HCT116 (cell line): ENCODE measurements at regions not wholly inside any gene's neighbourhood (a gene's known extent, or its start where the extent isn't known, plus 50 kb on each side); places are given as distances from the start of the nearest gene placed in this dataset.

ENCODE experiments used
- ATAC-seq: fragments of 200-7000 bp; cut with Tn5 transposase; 2 replicates; pipeline ENCODE4 v1.9.1; 2020; ENCODE audit warnings: mild to moderate bottlenecking, moderate library complexity
- BruUV-seq: library from RNA; stranded (reverse); fragments of 400-500 nt; replicated peaks from 2 replicates; lab custom pipeline; 2021; lab: Mats Ljungman, UMichigan
- CTCF ChIA-PET: fragments of 300-600 bp; sonication (Branson Sonifier 250); formaldehyde crosslinking; loops from one replicate; lab custom pipeline; 2021; ENCODE audit warnings: antibody characterized with exemption; lab: Charles Lee
- POLR2A ChIA-PET: fragments of 300-600, 350-600 bp; sonication (Branson Sonifier 250); formaldehyde crosslinking; loops from one replicate; lab custom pipeline; 2021; ENCODE audit warnings: antibody characterized with exemption; lab: Charles Lee
- RAD21 ChIA-PET, 2 experiments: fragments of 300-600 bp; sonication (Branson Sonifier 250); formaldehyde crosslinking; loops; one replicate each; lab custom pipeline; 2023; ENCODE audit warnings: low total read pairs in 2 of 2; ENCODE audit not compliant: uncharacterized antibody in 2 of 2, unreplicated experiment in 2 of 2, low non-redundant PET in 1 of 2; lab: Charles Lee
- DNase-seq: peaks from one replicate; pipeline ENCODE4 v3.0.0-alpha.2; 2010; ENCODE audit warnings: low read depth, low spot score
- H2AFZ ChIP-seq: fragments of 200-600 bp; shearing (Covaris generic), sonication (generic); 2 replicates; pipeline ENCODE4 v1.6.1; 2017; ENCODE audit warnings: low read depth, mixed run types, mixed read lengths, antibody characterized with exemption, low read length; ENCODE audit not compliant: poor library complexity, severe bottlenecking
- H3K27ac ChIP-seq: 2 replicates; pipeline ENCODE4 v1.5.1; 2012; ENCODE audit warnings: low read depth, low read length
- H3K27me3 ChIP-seq: fragments of 200-600 bp; sonication (generic); 2 replicates; pipeline ENCODE4 v1.6.1; 2016; ENCODE audit warnings: mixed run types, low read length, mixed read lengths; ENCODE audit not compliant: insufficient read depth
- H3K36me3 ChIP-seq, 2 experiments: fragments of 200-500 bp in 1 of 2; fragments of 200-600 bp in 1 of 2; sonication (Bioruptor generic) in 1 of 2; sonication (generic) in 1 of 2; 2 replicates each; pipeline versions ENCODE4 v1.5.1 to v1.6.1; 2014 to 2016; ENCODE audit warnings: low read length in 2 of 2, inconsistent platforms in 1 of 2, mixed read lengths in 1 of 2, mixed run types in 1 of 2; ENCODE audit not compliant: insufficient read depth in 2 of 2, control insufficient read depth in 1 of 2
- H3K4me1 ChIP-seq, 2 experiments: fragments of 200-600 bp in 1 of 2; sonication (generic) in 1 of 2; 2 replicates each; pipeline versions ENCODE4 v1.5.1 to v1.6.1; 2012 to 2017; ENCODE audit warnings: low read length in 2 of 2, inconsistent platforms in 1 of 2, mild to moderate bottlenecking in 1 of 2, mixed read lengths in 1 of 2, mixed run types in 1 of 2, moderate library complexity in 1 of 2; ENCODE audit not compliant: insufficient read depth in 2 of 2, control insufficient read depth in 1 of 2
- H3K4me2 ChIP-seq: fragments of 200-600 bp; sonication (generic); 2 replicates; pipeline ENCODE4 v1.6.1; 2017; ENCODE audit warnings: mixed run types, low read length, mixed read lengths
- H3K4me3 ChIP-seq, 2 experiments: fragments of 200-600 bp in 1 of 2; sonication (generic) in 1 of 2; replicated peaks in 1 of 2; 2 replicates each; pipeline ENCODE4 v1.5.1; 2011 to 2016; ENCODE audit warnings: low read length in 2 of 2, control low read depth in 1 of 2, low read depth in 1 of 2, mild to moderate bottlenecking in 1 of 2, mixed read lengths in 1 of 2, mixed run types in 1 of 2
- H3K79me2 ChIP-seq: fragments of 200-600 bp; sonication (generic); 2 replicates; pipeline ENCODE4 v1.6.1; 2017; ENCODE audit warnings: mild to moderate bottlenecking, mixed run types, low read length, moderate library complexity, mixed read lengths; ENCODE audit not compliant: insufficient read depth
- H3K9ac ChIP-seq: fragments of 200-600 bp; sonication (generic); 2 replicates; pipeline ENCODE4 v1.6.1; 2016; ENCODE audit warnings: low read length, mixed read lengths
- H3K9me2 ChIP-seq: fragments of 200-600 bp; sonication (generic), shearing (Covaris generic); 2 replicates; pipeline ENCODE4 v1.6.1; 2017; ENCODE audit warnings: mixed run types, mild to moderate bottlenecking, moderate library complexity; ENCODE audit not compliant: insufficient read depth
- H3K9me3 ChIP-seq, 2 experiments: fragments of 200-500 bp in 1 of 2; fragments of 200-600 bp in 1 of 2; sonication (Bioruptor generic) in 1 of 2; sonication (generic) in 1 of 2; 2 replicates each; pipeline ENCODE4 v1.6.1; 2014 to 2017; ENCODE audit warnings: low read length in 2 of 2, mixed read lengths in 2 of 2, inconsistent platforms in 1 of 2, low read depth in 1 of 2, mild to moderate bottlenecking in 1 of 2, mixed run types in 1 of 2, moderate library complexity in 1 of 2; ENCODE audit not compliant: control insufficient read depth in 1 of 2, insufficient read depth in 1 of 2
- H4K20me1 ChIP-seq: fragments of 200-600 bp; sonication (generic), shearing (Covaris generic); 2 replicates; pipeline ENCODE4 v1.6.1; 2017; ENCODE audit warnings: mixed run types, mild to moderate bottlenecking, moderate library complexity; ENCODE audit not compliant: insufficient read depth
- ATF3 ChIP-seq: IDR thresholded peaks from 2 replicates; pipeline ENCODE4 v1.6.1; 2012
- CEBPB ChIP-seq: IDR thresholded peaks from 2 replicates; pipeline ENCODE4 v1.6.1; 2012; ENCODE audit warnings: low read depth
- EGR1 ChIP-seq: IDR thresholded peaks from 2 replicates; pipeline ENCODE4 v1.6.1; 2012; ENCODE audit warnings: low read depth
- ELF1 ChIP-seq: IDR thresholded peaks from 2 replicates; pipeline ENCODE4 v1.6.1; 2012; ENCODE audit warnings: low read depth, borderline replicate concordance
- EZH2 ChIP-seq: fragments of 200-600 bp; sonication (generic); IDR thresholded peaks from 2 replicates; pipeline ENCODE4 v1.6.1; 2017; ENCODE audit warnings: antibody characterized with exemption, mixed run types
- FOSL1 ChIP-seq: IDR thresholded peaks from 2 replicates; pipeline ENCODE4 v1.6.1; 2012; ENCODE audit warnings: low read depth
- JUND ChIP-seq: IDR thresholded peaks from 2 replicates; pipeline ENCODE4 v1.6.1; 2012
- MAX ChIP-seq: IDR thresholded peaks from 2 replicates; pipeline ENCODE4 v1.6.1; 2012
- POLR2A ChIP-seq: IDR thresholded peaks from 2 replicates; pipeline ENCODE4 v1.7.0; 2011; ENCODE audit warnings: borderline replicate concordance; ENCODE audit not compliant: insufficient read depth, insufficient read length; ENCODE audit errors: extremely low read depth
- POLR2AphosphoS5 ChIP-seq: IDR thresholded peaks from 2 replicates; pipeline ENCODE4 v1.6.1; 2011; ENCODE audit warnings: mild to moderate bottlenecking, low read depth, low read length, moderate library complexity
- RAD21 ChIP-seq: IDR thresholded peaks from 2 replicates; pipeline ENCODE4 v1.6.1; 2012; ENCODE audit warnings: low read depth, mild to moderate bottlenecking
- SIN3A ChIP-seq: IDR thresholded peaks from 2 replicates; pipeline ENCODE4 v1.6.1; 2012; ENCODE audit warnings: low read depth
- SP1 ChIP-seq: IDR thresholded peaks from 2 replicates; pipeline ENCODE4 v1.6.1; 2012; ENCODE audit warnings: low read depth
- SRF ChIP-seq: IDR thresholded peaks from 2 replicates; pipeline ENCODE4 v1.6.1; 2012; ENCODE audit warnings: low read depth
- TCF7L2 ChIP-seq: IDR thresholded peaks from 2 replicates; pipeline ENCODE4 v1.7.0; 2011; ENCODE audit warnings: borderline replicate concordance, inconsistent platforms; ENCODE audit not compliant: insufficient read depth, insufficient read length; ENCODE audit errors: extremely low read depth
- ZBTB33 ChIP-seq: IDR thresholded peaks from 2 replicates; pipeline ENCODE4 v1.6.1; 2011; ENCODE audit warnings: mild to moderate bottlenecking, low read length, moderate library complexity; ENCODE audit not compliant: insufficient replicate concordance; ENCODE audit errors: extremely low read depth
- ZNF274 ChIP-seq: fragments of 200-500 bp; sonication (Bioruptor generic); IDR thresholded peaks from 2 replicates; pipeline ENCODE4 v1.6.1; 2014; ENCODE audit warnings: mild to moderate bottlenecking, low read depth, low read length, inconsistent platforms
- intact Hi-C: fragments of 100-400 bp; cut with micrococcal nuclease; formaldehyde crosslinking; loops from 2 replicates; pipeline ENCODE4 v1.10.0; 2022

GRCh38 chr18:78085241-78086185, 835.9 kb downstream of the GALR1 start:
- Histone ChIP-seq H3K27me3 (no peaks in the 10 kb centered on the region), H3K9me2 (no peaks in the 10 kb centered on the region), H3K9me3 (peaks cover 14 to 15% of the 10 kb centered on the region in 2 experiments; a peak in 3 of 4 replicates), H2AFZ (no peak overlapping the region), H3K36me3 (no peaks in the 10 kb centered on the region), H3K79me2 (no peaks in the 10 kb centered on the region), H4K20me1 (no peaks in the 10 kb centered on the region), H3K9ac (no peak overlapping the region), H3K4me3 (no peak overlapping the region), H3K27ac (no peak overlapping the region), H3K4me1 (no peaks in the 10 kb centered on the region), H3K4me2 (no peak overlapping the region)
- ATAC-seq = no peak
- CTCF ChIA-PET = no interaction called here
- TF ChIP-seq POLR2AphosphoS5 = no peak
- no peak for TF ChIP-seq JUND
- TF ChIP-seq ATF3 = no peak
- TF ChIP-seq ZNF274 = no peak
- TF ChIP-seq CEBPB = no peak
- TF ChIP-seq EZH2 = no peak
- no peak for TF ChIP-seq ELF1
- TF ChIP-seq POLR2A = no peak
- TF ChIP-seq TCF7L2 = no peak
- TF ChIP-seq ZBTB33 = no peak
- no peak for TF ChIP-seq FOSL1
- no peak for TF ChIP-seq EGR1
- TF ChIP-seq MAX = no peak
- no peak for TF ChIP-seq SRF
- TF ChIP-seq SP1 = no peak
- no peak for TF ChIP-seq SIN3A
- TF ChIP-seq RAD21 = no peak
- no peak for DNase-seq
- POLR2A ChIA-PET = no interaction called here
- intact Hi-C loops = no loop called here
- no TSS peak for BruUV-seq
- RAD21 ChIA-PET = no interaction called here
